HepG2 (cell line): ENCODE measurements at regions not wholly inside any gene's neighbourhood (a gene's known extent, or its start where the extent isn't known, plus 50 kb on each side); places are given as distances from the start of the nearest gene placed in this dataset.

Experiments
- ATAC-seq: fragments of 200-7000 bp; cut with Tn5 transposase; 3 replicates; pipeline ENCODE4 v1.9.1; 2020; ENCODE audit warnings: mild to moderate bottlenecking, moderate library complexity
- BruUV-seq: library from RNA; stranded (reverse); fragments of 400-500 nt; replicated peaks from 2 replicates; lab custom pipeline; 2021; lab: Mats Ljungman, UMichigan
- CTCF ChIA-PET: fragments of 300-600 bp; formaldehyde crosslinking; extraction: SDS; loops from one replicate; lab custom pipeline; 2021; ENCODE audit warnings: low total read pairs, inconsistent platforms, low intra/inter-chr PET ratio; lab: Yijun Ruan, JAX
- POLR2A ChIA-PET: fragments of 350-600 bp; sonication (Branson Sonifier 250); formaldehyde crosslinking; loops from one replicate; lab custom pipeline; 2020; ENCODE audit warnings: antibody characterized with exemption, inconsistent platforms; lab: Yijun Ruan, JAX
- DNase-seq: peaks from one replicate; pipeline ENCODE4 v3.0.0-alpha.2; 2015; ENCODE audit warnings: low spot score
- FAIRE-seq: peaks from 3 replicates; lab custom pipeline; 2011; peaks lifted over from hg19 to GRCh38; lab: Jason Lieb, UNC
- H2AFZ ChIP-seq: one replicate; pipeline ENCODE4 v1.6.1; 2011; ENCODE audit warnings: low read length, inconsistent platforms
- H3K27ac ChIP-seq: fragments of 300-600 bp; 3 replicates; pipeline ENCODE4 v1.8.0; 2011; ENCODE audit warnings: mixed run types, mild to moderate bottlenecking, mixed read lengths, low read length, inconsistent platforms; ENCODE audit not compliant: insufficient read depth; ENCODE audit errors: extremely low read length
- H3K27me3 ChIP-seq, 2 experiments: fragments of 200-600 bp in 1 of 2; 2 replicates in 1 of 2; 3 replicates in 1 of 2; pipeline versions ENCODE4 v1.6.0 to v1.8.0; 2011; ENCODE audit warnings: low read length in 2 of 2, mild to moderate bottlenecking in 2 of 2, moderate library complexity in 2 of 2, inconsistent platforms in 1 of 2; ENCODE audit not compliant: insufficient read depth in 2 of 2, control insufficient read depth in 1 of 2
- H3K36me3 ChIP-seq, 2 experiments: fragments of 200-600 bp in 1 of 2; replicated peaks in 1 of 2; 2 replicates in 1 of 2; 3 replicates in 1 of 2; pipeline versions ENCODE4 v1.5.1 to v1.8.0; 2011; ENCODE audit warnings: low read length in 2 of 2, inconsistent platforms in 1 of 2; ENCODE audit not compliant: insufficient read depth in 2 of 2, control insufficient read depth in 1 of 2
- H3K4me1 ChIP-seq: 2 replicates; pipeline ENCODE4 v1.5.1; 2012; ENCODE audit warnings: low read length, inconsistent platforms; ENCODE audit not compliant: insufficient read depth
- H3K4me2 ChIP-seq: 2 replicates; pipeline ENCODE4 v1.6.0; 2011; ENCODE audit warnings: low read depth, low read length, inconsistent platforms
- H3K4me3 ChIP-seq, 3 experiments: fragments of 200-600 bp in 1 of 3; sonication (generic), shearing (Covaris generic) in 1 of 3; replicated peaks in 1 of 3; 2 replicates each; pipeline ENCODE4 v1.5.1; 2011 to 2016; ENCODE audit warnings: low read length in 3 of 3, inconsistent platforms in 2 of 3, low read depth in 2 of 3, mild to moderate bottlenecking in 2 of 3, control low read depth in 1 of 3, mixed read lengths in 1 of 3; ENCODE audit not compliant: insufficient read depth in 1 of 3
- H3K79me2 ChIP-seq: one replicate; pipeline ENCODE4 v1.6.1; 2011; ENCODE audit warnings: low read length, inconsistent platforms; ENCODE audit not compliant: insufficient read depth
- H3K9ac ChIP-seq: 2 replicates; pipeline ENCODE4 v1.6.0; 2011; ENCODE audit warnings: mild to moderate bottlenecking, low read depth, low read length, inconsistent platforms; ENCODE audit not compliant: insufficient read depth
- H3K9me3 ChIP-seq: 2 replicates; pipeline ENCODE4 v1.5.1; 2012; ENCODE audit warnings: mild to moderate bottlenecking, low read length
- H4K20me1 ChIP-seq: 2 replicates; pipeline ENCODE4 v1.6.0; 2011; ENCODE audit warnings: inconsistent platforms, mild to moderate bottlenecking, low read length, moderate library complexity; ENCODE audit not compliant: insufficient read depth
- AKAP8 ChIP-seq: sonication (generic); formaldehyde crosslinking; IDR thresholded peaks from 2 replicates; pipeline ENCODE4 v1.5.1; 2020; ENCODE audit warnings: mild to moderate bottlenecking, missing genetic modification reagents
- BORCS8-MEF2B ChIP-seq: sonication (generic); formaldehyde crosslinking; IDR thresholded peaks from 2 replicates; pipeline ENCODE4 v1.8.0; 2022; ENCODE audit warnings: mild to moderate bottlenecking, missing genetic modification reagents
- EED ChIP-seq: sonication (generic); formaldehyde crosslinking; IDR thresholded peaks from 2 replicates; pipeline ENCODE4 v1.5.0; 2020; ENCODE audit warnings: mild to moderate bottlenecking, missing genetic modification reagents
- ELF3 ChIP-seq: IDR thresholded peaks from 2 replicates; pipeline ENCODE4 v1.6.1; 2016; ENCODE audit warnings: missing genetic modification reagents, missing compliant biosample characterization
- GLMP ChIP-seq: sonication (generic); formaldehyde crosslinking; IDR thresholded peaks from 2 replicates; pipeline ENCODE4 v1.9.0; 2021; ENCODE audit warnings: missing genetic modification reagents, mild to moderate bottlenecking, borderline replicate concordance
- HMGXB4 ChIP-seq, 2 experiments: sonication (generic) in 1 of 2; formaldehyde crosslinking in 1 of 2; IDR thresholded peaks; 2 replicates each; pipeline versions ENCODE4 v1.4.0 to v1.6.1; 2018 to 2020; ENCODE audit warnings: missing genetic modification reagents in 2 of 2, borderline replicate concordance in 1 of 2, low read depth in 1 of 2, mild to moderate bottlenecking in 1 of 2, missing biosample characterization in 1 of 2
- HNRNPL ChIP-seq: fragments of 200-400 bp; formaldehyde crosslinking; IDR thresholded peaks from 2 replicates; pipeline ENCODE4 v1.6.1; 2017; ENCODE audit warnings: mild to moderate bottlenecking, low read depth, low read length
- NAIF1 ChIP-seq: sonication (generic); formaldehyde crosslinking; IDR thresholded peaks from 2 replicates; pipeline ENCODE4 v1.5.0; 2020; ENCODE audit warnings: mild to moderate bottlenecking, missing genetic modification reagents, borderline replicate concordance
- SALL2 ChIP-seq: sonication (generic); formaldehyde crosslinking; IDR thresholded peaks from 2 replicates; pipeline ENCODE4 v1.8.1; 2023; ENCODE audit warnings: mild to moderate bottlenecking, missing genetic modification reagents, inconsistent platforms
- XRCC5 ChIP-seq: fragments of 200-400 bp; formaldehyde crosslinking; optimal IDR thresholded peaks from 2 replicates; pipeline ENCODE3; 2017; ENCODE audit warnings: mild to moderate bottlenecking, low read length
- ZNF251 ChIP-seq: sonication (generic); formaldehyde crosslinking; IDR thresholded peaks from 2 replicates; pipeline ENCODE4 v1.9.0; 2021; ENCODE audit warnings: mild to moderate bottlenecking, missing genetic modification reagents
- ZNF264 ChIP-seq: sonication (generic); formaldehyde crosslinking; IDR thresholded peaks from 2 replicates; pipeline ENCODE4 v1.4.0; 2020; ENCODE audit warnings: missing genetic modification reagents
- ZNF678 ChIP-seq: sonication (generic); formaldehyde crosslinking; IDR thresholded peaks from 2 replicates; pipeline ENCODE4 v1.4.0; 2020; ENCODE audit warnings: mild to moderate bottlenecking, missing genetic modification reagents
- ZNF7 ChIP-seq: IDR thresholded peaks from 2 replicates; pipeline ENCODE4 v1.6.1; 2016; ENCODE audit warnings: missing biosample characterization, missing genetic modification reagents
- ZSCAN29 ChIP-seq: sonication (generic); formaldehyde crosslinking; conservative IDR thresholded peaks from 2 replicates; pipeline ENCODE4 v1.4.0; 2020; ENCODE audit warnings: mild to moderate bottlenecking, missing genetic modification reagents
- WGBS: methylation state at CpG from one replicate; pipeline ENCODE4 v1.1.6; 2017; ENCODE audit warnings: low lambda C conversion rate; 5-methylcytosine and 5-hydroxymethylcytosine counted together
- in situ Hi-C: cut with HindIII; loops from 2 replicates; pipeline ENCODE4 v1.10.0; 2017; ENCODE audit warnings: low pct_unique_long_range_greater_than_20kb; ENCODE audit not compliant: extremely low pct_ligation_motif_present
- intact Hi-C: fragments of 100-400 bp; cut with micrococcal nuclease; formaldehyde crosslinking; loops from one replicate; pipeline ENCODE4 v1.10.0; 2022; ENCODE audit not compliant: unreplicated experiment

- TF ChIP-seq ZNF251 (CRISPR knock-in tag), result no peak
- no peak for TF ChIP-seq EED (CRISPR knock-in tag)
- no peak for TF ChIP-seq ZSCAN29
- TF ChIP-seq BORCS8-MEF2B (CRISPR knock-in tag), result no peak
- TF ChIP-seq NAIF1 (CRISPR knock-in tag), result no peak
Measured at GRCh38 chr20:4511776-4512175, 174.5 kb upstream of the PRNP start (continued).

- Histone ChIP-seq H3K27me3 (0 out of 5 replicates have a peak, but pooled peaks cover 0 to 3% of the 10 kb centered on the region in 2 experiments), H3K27ac (no peak overlapping the region), H3K79me2 (no peaks in the 10 kb centered on the region), H3K9ac (no peak overlapping the region), H3K4me3 (no peak overlapping the region), H3K4me2 (no peak overlapping the region), H4K20me1 (no peaks in the 10 kb centered on the region), H2AFZ (no peak overlapping the region), H3K9me3 (no peaks in the 10 kb centered on the region), H3K4me1 (no peaks in the 10 kb centered on the region), H3K36me3 (no peaks in the 10 kb centered on the region)
- DNase-seq, result no peak
- no peak for FAIRE-seq
- no peak for TF ChIP-seq HNRNPL
- TF ChIP-seq ZNF7 (CRISPR knock-in tag), result peak; percentile 81
- WGBS, result 3% methylated on average over 3 of the region's 3 CpGs
- in situ Hi-C loops, result no loop called here
- no peak for ATAC-seq
- ChIA-PET CTCF (no interaction called here), POLR2A (no interaction called here)
- no TSS peak for BruUV-seq
- intact Hi-C loops, result no loop called here
Measured at GRCh38 chr20:4509825-4510522, 176.3 kb upstream of the PRNP start.

- Histone ChIP-seq H3K27me3 (peaks cover 0 to 2% of the 10 kb centered on the region in 2 experiments; a peak in 1 of 5 replicates), H3K4me1 (no peaks in the 10 kb centered on the region), H3K9me3 (no peaks in the 10 kb centered on the region), H2AFZ (no peak overlapping the region), H3K4me3 (no peak overlapping the region), H3K79me2 (no peaks in the 10 kb centered on the region), H3K4me2 (no peak overlapping the region), H3K27ac (no peak overlapping the region), H4K20me1 (no peaks in the 10 kb centered on the region), H3K9ac (no peak overlapping the region), H3K36me3 (no peaks in the 10 kb centered on the region)
- no peak for DNase-seq
- BruUV-seq, result no TSS peak
- ATAC-seq, result no peak
- 2% methylated on average over 3 of the region's 3 CpGs for WGBS
- FAIRE-seq, result no peak
- ChIA-PET POLR2A (no interaction called here), CTCF (no interaction called here)
- intact Hi-C loops, result no loop called here
- in situ Hi-C loops, result no loop called here
- no peak for TF ChIP-seq AKAP8 (CRISPR knock-in tag)
- no peak for TF ChIP-seq SALL2
- TF ChIP-seq XRCC5, result no peak
- no peak for TF ChIP-seq HMGXB4 (CRISPR knock-in tag; IDR thresholded peaks at IDR 0.05; ENCODE audit: borderline replicate concordance in 1 of 2, low read depth in 1 of 2)
- TF ChIP-seq GLMP, result no peak
- no peak for TF ChIP-seq ZNF264 (CRISPR knock-in tag)
- no peak for TF ChIP-seq ELF3 (CRISPR knock-in tag)
- TF ChIP-seq ZNF678, result no peak
Measured at GRCh38 chr20:4508773-4509172, 177.5 kb upstream of the PRNP start.
